NCI-H1694 treated with DMSO at 0.1 percent for 48 hours (cell line): ENCODE measurements at regions not wholly inside any gene's neighbourhood (a gene's known extent, or its start where the extent isn't known, plus 50 kb on each side); places are given as distances from the start of the nearest gene placed in this dataset.

Experiments used
- DNase-seq: peaks from one replicate; lab custom pipeline; 2025; lab: John Stamatoyannopoulos, UW

- no peak for DNase-seq
Measured at GRCh38 chr5:2658447-2658846, 93.0 kb downstream of the IRX2 start.

GRCh38 chr5:2657151-2657550 is 94.3 kb downstream of the IRX2 start:
- DNase-seq: no peak

- DNase-seq: no peak
Measured at GRCh38 chr5:2656206-2656605, 95.3 kb downstream of the IRX2 start.

- DNase-seq: no peak
Measured at GRCh38 chr5:2653991-2654390, 97.5 kb downstream of the IRX2 start.

- no peak for DNase-seq
Measured at GRCh38 chr5:2651116-2651515, 100.4 kb downstream of the IRX2 start.

- DNase-seq: no peak
Measured at GRCh38 chr5:2642684-2643345, 108.7 kb downstream of the IRX2 start.

- no peak for DNase-seq
Measured at GRCh38 chr5:2640717-2641116, 110.8 kb downstream of the IRX2 start.

- DNase-seq: no peak
Measured at GRCh38 chr5:2639425-2639824, 112.1 kb downstream of the IRX2 start.

GRCh38 chr5:2634399-2635176 is 116.9 kb downstream of the IRX2 start:
- DNase-seq: no peak

GRCh38 chr5:2633992-2634391 is 117.5 kb downstream of the IRX2 start:
- no peak for DNase-seq

- no peak for DNase-seq
Measured at GRCh38 chr5:2631758-2632157, 119.7 kb downstream of the IRX2 start.

GRCh38 chr5:2629045-2629444 is 122.4 kb downstream of the IRX2 start:
- no peak for DNase-seq

GRCh38 chr5:2627867-2628266 is 123.6 kb downstream of the IRX2 start:
- DNase-seq: no peak

- DNase-seq: no peak
Measured at GRCh38 chr5:2626572-2626971, 124.9 kb downstream of the IRX2 start.

- DNase-seq: no peak
Measured at GRCh38 chr5:2622866-2623265, 128.6 kb downstream of the IRX2 start.

- no peak for DNase-seq
Measured at GRCh38 chr5:2621631-2622030, 129.8 kb downstream of the IRX2 start.

- DNase-seq: no peak
Measured at GRCh38 chr5:2619216-2619615, 132.3 kb downstream of the IRX2 start.

- no peak for DNase-seq
Measured at GRCh38 chr5:2617461-2617860, 134.0 kb downstream of the IRX2 start.

GRCh38 chr5:2615917-2616316 is 135.6 kb downstream of the IRX2 start:
- DNase-seq: no peak

GRCh38 chr5:2614571-2614970 is 136.9 kb downstream of the IRX2 start:
- no peak for DNase-seq

GRCh38 chr5:2611659-2612058 is 139.8 kb downstream of the IRX2 start:
- no peak for DNase-seq

GRCh38 chr5:2610986-2611385 is 140.5 kb downstream of the IRX2 start:
- no peak for DNase-seq

- no peak for DNase-seq
Measured at GRCh38 chr5:2608391-2608790, 143.1 kb downstream of the IRX2 start.

GRCh38 chr5:2607598-2607997 is 143.9 kb downstream of the IRX2 start:
- DNase-seq: no peak
